ENCODE measurements at regions not wholly inside any gene's neighbourhood (a gene's known extent, or its start where the extent isn't known, plus 50 kb on each side); places are given as distances from the start of the nearest gene placed in this dataset.

GRCh38 chr9:134536931-134537330, 104.7 kb upstream of the COL5A1 start:
- TF ChIP-seq CTCF (IDR thresholded peaks at IDR 0.05), result no peak
- no peak for TF ChIP-seq POLR2A (IDR thresholded peaks at IDR 0.05)

Data from uterus (tissue), 2 donors.